ENCODE measurements at regions not wholly inside any gene's neighbourhood (a gene's known extent, or its start where the extent isn't known, plus 50 kb on each side); places are given as distances from the start of the nearest gene placed in this dataset.
A peak's percentile ranks its signal among the peaks of the same experiment; 100 is the strongest.

DNA sequence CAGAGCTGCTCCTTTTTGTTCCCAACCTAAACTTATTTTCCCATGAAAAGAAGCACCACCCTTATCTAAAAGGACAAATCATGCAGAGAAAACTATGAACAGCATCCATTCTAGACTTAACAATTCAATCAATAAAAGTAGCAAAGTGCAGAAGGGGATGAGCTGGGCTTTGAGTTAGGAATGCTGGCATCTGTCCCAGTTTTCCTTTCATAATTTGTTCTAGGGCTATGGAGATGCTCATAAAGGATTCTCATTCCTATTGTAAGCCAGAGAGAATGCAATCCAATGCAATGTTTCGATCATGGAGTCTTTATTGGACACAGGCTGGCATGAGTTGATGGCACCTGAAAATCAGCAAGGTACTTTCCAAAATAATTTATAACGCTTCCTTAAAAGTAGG lies 330.6 kb downstream of the VPS13C start:
- Histone ChIP-seq H3K27ac (peak overlapping the region; percentile 45 to 60), H3K36me3 (no peaks in the 10 kb centered on the region), H3K4me1 (peaks cover 0 to 4% of the 10 kb centered on the region in 2 donors), H3K27me3 (no peaks in the 10 kb centered on the region), H3K9me3 (no peaks in the 10 kb centered on the region), H3K4me3 (no peak overlapping the region)
- TF ChIP-seq POLR2A (IDR thresholded peaks at IDR 0.05), result no peak
- TF ChIP-seq, protein P1, sequence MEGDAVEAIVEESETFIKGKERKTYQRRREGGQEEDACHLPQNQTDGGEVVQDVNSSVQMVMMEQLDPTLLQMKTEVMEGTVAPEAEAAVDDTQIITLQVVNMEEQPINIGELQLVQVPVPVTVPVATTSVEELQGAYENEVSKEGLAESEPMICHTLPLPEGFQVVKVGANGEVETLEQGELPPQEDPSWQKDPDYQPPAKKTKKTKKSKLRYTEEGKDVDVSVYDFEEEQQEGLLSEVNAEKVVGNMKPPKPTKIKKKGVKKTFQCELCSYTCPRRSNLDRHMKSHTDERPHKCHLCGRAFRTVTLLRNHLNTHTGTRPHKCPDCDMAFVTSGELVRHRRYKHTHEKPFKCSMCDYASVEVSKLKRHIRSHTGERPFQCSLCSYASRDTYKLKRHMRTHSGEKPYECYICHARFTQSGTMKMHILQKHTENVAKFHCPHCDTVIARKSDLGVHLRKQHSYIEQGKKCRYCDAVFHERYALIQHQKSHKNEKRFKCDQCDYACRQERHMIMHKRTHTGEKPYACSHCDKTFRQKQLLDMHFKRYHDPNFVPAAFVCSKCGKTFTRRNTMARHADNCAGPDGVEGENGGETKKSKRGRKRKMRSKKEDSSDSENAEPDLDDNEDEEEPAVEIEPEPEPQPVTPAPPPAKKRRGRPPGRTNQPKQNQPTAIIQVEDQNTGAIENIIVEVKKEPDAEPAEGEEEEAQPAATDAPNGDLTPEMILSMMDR (IDR thresholded peaks at IDR 0.05), result no peak
- no peak for DNase-seq
- intact Hi-C loops (cut with DNase I; ENCODE audit: low total_unique reads), result no loop called here

DNA sequence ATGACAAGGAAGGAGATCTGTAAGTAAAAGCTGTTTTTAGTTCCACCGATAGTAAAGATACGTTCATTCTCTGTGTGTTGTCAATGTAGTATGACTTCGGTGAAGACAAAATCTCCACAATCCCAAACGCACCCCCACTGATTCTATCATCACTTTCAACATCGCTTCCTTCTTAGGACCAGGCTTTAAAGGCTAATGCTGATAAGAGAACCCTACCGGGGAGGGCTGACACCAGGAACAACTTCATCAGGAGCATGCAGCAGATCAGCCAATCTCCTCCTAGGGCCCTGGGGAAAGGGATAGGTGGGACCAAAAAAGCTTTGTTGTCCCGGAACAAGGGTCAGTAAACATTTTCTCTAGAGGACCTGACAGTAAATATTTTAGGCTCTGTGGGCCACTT lies 334.1 kb downstream of the VPS13C start:
- intact Hi-C loops (cut with DNase I; ENCODE audit: low total_unique reads), result no loop called here
- Histone ChIP-seq H3K27me3 (no peaks in the 10 kb centered on the region), H3K4me3 (no peak overlapping the region), H3K27ac (peak overlapping the region; percentile 39 to 43), H3K4me1 (peaks cover 0 to 4% of the 10 kb centered on the region in 2 donors), H3K36me3 (no peaks in the 10 kb centered on the region), H3K9me3 (no peaks in the 10 kb centered on the region)
- DNase-seq, result no peak
- no peak for TF ChIP-seq POLR2A (IDR thresholded peaks at IDR 0.05)
- TF ChIP-seq, protein P1 (IDR thresholded peaks at IDR 0.05), result no peak

GRCh38 chr15:61725251-61725650 lies 335.0 kb downstream of the VPS13C start:
- no peak for DNase-seq
- Histone ChIP-seq H3K4me3 (no peak overlapping the region), H3K4me1 (peaks cover 0 to 4% of the 10 kb centered on the region in 2 donors), H3K9me3 (no peaks in the 10 kb centered on the region), H3K27ac (peak overlapping the region; percentile 39 to 43), H3K27me3 (no peaks in the 10 kb centered on the region), H3K36me3 (no peaks in the 10 kb centered on the region)
- intact Hi-C loops (cut with DNase I; ENCODE audit: low total_unique reads), result no loop called here
- no peak for TF ChIP-seq POLR2A (IDR thresholded peaks at IDR 0.05)
- TF ChIP-seq, protein P1 (IDR thresholded peaks at IDR 0.05), result no peak

- intact Hi-C loops (cut with DNase I; ENCODE audit: low total_unique reads), result no loop called here
- Histone ChIP-seq H3K4me1 (peaks cover 0 to under 1% of the 10 kb centered on the region in 2 donors), H3K4me3 (no peak overlapping the region), H3K36me3 (no peaks in the 10 kb centered on the region), H3K27ac (peak overlapping the region; percentile 39 to 47), H3K9me3 (no peaks in the 10 kb centered on the region), H3K27me3 (no peaks in the 10 kb centered on the region)
- TF ChIP-seq, protein P1 (IDR thresholded peaks at IDR 0.05), result no peak
- TF ChIP-seq POLR2A (IDR thresholded peaks at IDR 0.05), result no peak
- DNase-seq, result peak; percentile 35 to 53
Observed at GRCh38 chr15:61724251-61724939, 335.9 kb downstream of the VPS13C start.

DNA sequence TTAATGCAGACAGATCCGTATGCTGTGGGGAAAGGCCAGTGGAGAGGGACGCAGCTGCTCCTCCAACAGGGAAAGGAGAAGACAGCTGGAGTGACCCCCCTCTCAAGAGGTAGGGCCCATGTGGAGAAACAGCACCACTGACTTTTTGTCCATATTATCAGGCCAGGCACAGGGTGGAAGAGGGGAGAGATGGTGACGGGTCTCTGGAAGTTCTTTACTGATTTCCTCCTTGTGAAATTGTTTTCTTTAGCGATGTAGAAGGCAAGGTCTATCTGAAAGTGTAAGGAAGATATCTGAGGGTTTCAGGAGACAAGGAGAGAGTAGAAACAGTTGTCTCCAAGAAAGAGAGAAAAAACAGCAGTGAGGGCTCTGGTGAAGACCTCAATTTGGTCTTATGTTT lies 338.8 kb downstream of the VPS13C start:
- DNase-seq, result no peak
- H3K9me3 ChIP-seq, result no peaks in the 10 kb centered on the region
- no peak for TF ChIP-seq POLR2A (IDR thresholded peaks at IDR 0.05)
- H3K4me3 ChIP-seq, result no peak overlapping the region
- peak overlapping the region in 1 of 2 donors; percentile 3 for H3K27ac ChIP-seq
- H3K27me3 ChIP-seq, result no peaks in the 10 kb centered on the region
- intact Hi-C loops (cut with DNase I; ENCODE audit: low total_unique reads), result no loop called here
- H3K4me1 ChIP-seq, result no peaks in the 10 kb centered on the region
- no peaks in the 10 kb centered on the region for H3K36me3 ChIP-seq

Data from uterus (tissue), 3 donors.